ENCODE measurements at regions not wholly inside any gene's neighbourhood (a gene's known extent, or its start where the extent isn't known, plus 50 kb on each side); places are given as distances from the start of the nearest gene placed in this dataset.

GRCh38 chr10:59106441-59106840 lies 70.0 kb upstream of the PHYHIPL start:
- TF ChIP-seq CTCF (IDR thresholded peaks at IDR 0.05) (no peak), POLR2A (IDR thresholded peaks at IDR 0.05) (no peak)
